ENCODE measurements at regions not wholly inside any gene's neighbourhood (a gene's known extent, or its start where the extent isn't known, plus 50 kb on each side); places are given as distances from the start of the nearest gene placed in this dataset.

GRCh38 chr16:50991436-50991835 lies 159.6 kb downstream of the SALL1 start:
- no peak for DNase-seq

- no peak for DNase-seq
Measured at GRCh38 chr16:50991006-50991405, 160.1 kb downstream of the SALL1 start.

GRCh38 chr16:50989047-50989446 lies 162.0 kb downstream of the SALL1 start:
- DNase-seq, result no peak

GRCh38 chr16:50988441-50988840 lies 162.6 kb downstream of the SALL1 start:
- DNase-seq, result no peak

- no peak for DNase-seq
Measured at GRCh38 chr16:50986453-50986852, 164.6 kb downstream of the SALL1 start.

- DNase-seq, result no peak
Measured at GRCh38 chr16:50985733-50986132, 165.3 kb downstream of the SALL1 start.

- DNase-seq, result no peak
Measured at GRCh38 chr16:50984688-50985087, 166.4 kb downstream of the SALL1 start.

GRCh38 chr16:50982808-50983207 lies 168.3 kb downstream of the SALL1 start:
- no peak for DNase-seq

GRCh38 chr16:50981951-50982350 lies 169.1 kb downstream of the SALL1 start:
- DNase-seq, result no peak

GRCh38 chr16:50980666-50981065 lies 170.4 kb downstream of the SALL1 start:
- no peak for DNase-seq

GRCh38 chr16:50979806-50980620 lies 171.1 kb downstream of the SALL1 start:
- no peak for DNase-seq

GRCh38 chr16:50977138-50977537 lies 173.9 kb downstream of the SALL1 start:
- no peak for DNase-seq

GRCh38 chr16:50974438-50975036 lies 176.5 kb downstream of the SALL1 start:
- DNase-seq, result no peak

- no peak for DNase-seq
Measured at GRCh38 chr16:50972876-50973275, 178.2 kb downstream of the SALL1 start.

GRCh38 chr16:50970281-50970680 lies 180.8 kb downstream of the SALL1 start:
- DNase-seq, result no peak

- DNase-seq, result no peak
Measured at GRCh38 chr16:50967827-50968612, 183.1 kb downstream of the SALL1 start.

- DNase-seq, result no peak
Measured at GRCh38 chr16:50964491-50964890, 186.6 kb downstream of the SALL1 start.

- no peak for DNase-seq
Measured at GRCh38 chr16:50961952-50962351, 189.1 kb downstream of the SALL1 start.

GRCh38 chr16:50960517-50961202 lies 190.4 kb downstream of the SALL1 start:
- DNase-seq, result no peak

- DNase-seq, result no peak
Measured at GRCh38 chr16:50957056-50957455, 194.0 kb downstream of the SALL1 start.

- DNase-seq, result no peak
Measured at GRCh38 chr16:50956637-50957036, 194.4 kb downstream of the SALL1 start.

- no peak for DNase-seq
Measured at GRCh38 chr16:50955311-50955710, 195.8 kb downstream of the SALL1 start.

- DNase-seq, result no peak
Measured at GRCh38 chr16:50954469-50954868, 196.6 kb downstream of the SALL1 start.
